Umbilical cord (tissue), 1 donor: ENCODE measurements at regions not wholly inside any gene's neighbourhood (a gene's known extent, or its start where the extent isn't known, plus 50 kb on each side); places are given as distances from the start of the nearest gene placed in this dataset.

Experiments
- DNase-seq: peaks from one replicate; pipeline ENCODE4 v3.0.0-alpha.2; 2015; ENCODE audit warnings: low spot score

GRCh38 chr6:159118924-159119323, 50.3 kb upstream of the FNDC1 start:
- no peak for DNase-seq

GRCh38 chr6:159117563-159117962, 51.6 kb upstream of the FNDC1 start:
- DNase-seq: no peak

GRCh38 chr6:159117046-159117445, 52.2 kb upstream of the FNDC1 start:
- peak; percentile 74 for DNase-seq

- DNase-seq: no peak
Observed at GRCh38 chr6:159116343-159116742, 52.9 kb upstream of the FNDC1 start.

- DNase-seq: no peak
Observed at GRCh38 chr6:159114569-159114968, 54.6 kb upstream of the FNDC1 start.

- no peak for DNase-seq
Observed at GRCh38 chr6:159113223-159113622, 56.0 kb upstream of the FNDC1 start.

- no peak for DNase-seq
Observed at GRCh38 chr6:159112714-159113113, 56.5 kb upstream of the FNDC1 start.

GRCh38 chr6:159110748-159111147, 58.5 kb upstream of the FNDC1 start:
- DNase-seq: no peak

- DNase-seq: no peak
Observed at GRCh38 chr6:159110013-159110412, 59.2 kb upstream of the FNDC1 start.

- DNase-seq: no peak
Observed at GRCh38 chr6:159109391-159109790, 59.8 kb upstream of the FNDC1 start.

GRCh38 chr6:159108426-159108985, 60.7 kb upstream of the FNDC1 start:
- no peak for DNase-seq

- no peak for DNase-seq
Observed at GRCh38 chr6:159107451-159108260, 61.5 kb upstream of the FNDC1 start.

GRCh38 chr6:159106627-159107241, 61.9 kb upstream of the TAGAP start:
- peak; percentile 52 for DNase-seq

- DNase-seq: no peak
Observed at GRCh38 chr6:159105716-159106115, 60.9 kb upstream of the TAGAP start.

GRCh38 chr6:159104931-159105330, 60.1 kb upstream of the TAGAP start:
- no peak for DNase-seq

GRCh38 chr6:159104163-159104925, 59.6 kb upstream of the TAGAP start:
- peak; percentile 44 for DNase-seq

GRCh38 chr6:159103396-159104162, 58.8 kb upstream of the TAGAP start:
- no peak for DNase-seq

- no peak for DNase-seq
Observed at GRCh38 chr6:159102373-159103160, 57.8 kb upstream of the TAGAP start.

- DNase-seq: no peak
Observed at GRCh38 chr6:159101656-159102055, 56.9 kb upstream of the TAGAP start.

GRCh38 chr6:159100395-159101182, 55.8 kb upstream of the TAGAP start:
- DNase-seq: no peak
